K562 (cell line): ENCODE measurements at regions not wholly inside any gene's neighbourhood (a gene's known extent, or its start where the extent isn't known, plus 50 kb on each side); places are given as distances from the start of the nearest gene placed in this dataset.

Experiments used
- HSF4 ChIP-seq: fragments of 250-450 bp; sonication (Bioruptor Pico); IDR thresholded peaks from 2 replicates; pipeline ENCODE4 v2.1.2; 2022; ENCODE audit warnings: mild to moderate bottlenecking, moderate library complexity, borderline replicate concordance
- KDM4B ChIP-seq, 2 experiments: fragments of 450-650 bp in 1 of 2; sonication (generic) in 1 of 2; IDR thresholded peaks; 2 replicates each; pipeline ENCODE4 v1.6.1; 2016 to 2017; ENCODE audit warnings: borderline replicate concordance in 2 of 2, antibody characterized with exemption in 1 of 2, low read depth in 1 of 2, mild to moderate bottlenecking in 1 of 2
- NRF1 ChIP-seq, 2 experiments: fragments of 450-650 bp; IDR thresholded peaks in 1 of 2; conservative IDR thresholded peaks in 1 of 2; 2 replicates each; pipeline ENCODE4 v1.6.1; 2014; ENCODE audit warnings: mild to moderate bottlenecking in 2 of 2
- POLR2A ChIP-seq: fragments of 450-650 bp; conservative IDR thresholded peaks from 2 replicates; pipeline ENCODE4 v1.6.1; 2016
- PPARD ChIP-seq: fragments of 250-450 bp; sonication (Bioruptor Pico); IDR thresholded peaks from 2 replicates; pipeline ENCODE4 v1.8.0; 2022; ENCODE audit warnings: inconsistent platforms, mild to moderate bottlenecking, moderate library complexity
- YY1 ChIP-seq, 3 experiments: IDR thresholded peaks; 2 replicates each; pipeline ENCODE4 v1.6.1; 2011; ENCODE audit warnings: low read length in 2 of 3, mild to moderate bottlenecking in 2 of 3, moderate library complexity in 2 of 3, borderline replicate concordance in 1 of 3, control low read depth in 1 of 3, low read depth in 1 of 3; ENCODE audit not compliant: insufficient read depth in 3 of 3, insufficient replicate concordance in 2 of 3, control insufficient read depth in 1 of 3, insufficient read length in 1 of 3; ENCODE audit errors: extremely low read depth in 1 of 3
- ZFX ChIP-seq: sonication (generic); formaldehyde crosslinking; IDR thresholded peaks from 2 replicates; pipeline ENCODE4 v1.8.0; 2022; ENCODE audit warnings: mild to moderate bottlenecking, missing genetic modification reagents, moderate library complexity
- ZNF217 ChIP-seq: sonication (generic); formaldehyde crosslinking; IDR thresholded peaks from 2 replicates; pipeline ENCODE4 v1.8.0; 2022; ENCODE audit warnings: mild to moderate bottlenecking, missing genetic modification reagents
- TF ChIP-seq, protein P1 (sequence below), 3 experiments: IDR thresholded peaks in 2 of 3; conservative IDR thresholded peaks in 1 of 3; 2 replicates each; pipeline ENCODE4 v1.5.1; 2011 to 2012; ENCODE audit warnings: low read length in 3 of 3, mild to moderate bottlenecking in 3 of 3, control low read depth in 2 of 3, improper control_type of control experiment in 1 of 3, inconsistent platforms in 1 of 3, low read depth in 1 of 3, mixed read lengths in 1 of 3, moderate library complexity in 1 of 3; ENCODE audit not compliant: insufficient read depth in 2 of 3

- no peak for TF ChIP-seq ZNF217 (CRISPR knock-in tag)
- TF ChIP-seq NRF1 (conservative IDR thresholded peaks at IDR 0.05 in 1 of 2, IDR thresholded peaks at IDR 0.05 in 1 of 2) = no peak
- TF ChIP-seq, protein P1, sequence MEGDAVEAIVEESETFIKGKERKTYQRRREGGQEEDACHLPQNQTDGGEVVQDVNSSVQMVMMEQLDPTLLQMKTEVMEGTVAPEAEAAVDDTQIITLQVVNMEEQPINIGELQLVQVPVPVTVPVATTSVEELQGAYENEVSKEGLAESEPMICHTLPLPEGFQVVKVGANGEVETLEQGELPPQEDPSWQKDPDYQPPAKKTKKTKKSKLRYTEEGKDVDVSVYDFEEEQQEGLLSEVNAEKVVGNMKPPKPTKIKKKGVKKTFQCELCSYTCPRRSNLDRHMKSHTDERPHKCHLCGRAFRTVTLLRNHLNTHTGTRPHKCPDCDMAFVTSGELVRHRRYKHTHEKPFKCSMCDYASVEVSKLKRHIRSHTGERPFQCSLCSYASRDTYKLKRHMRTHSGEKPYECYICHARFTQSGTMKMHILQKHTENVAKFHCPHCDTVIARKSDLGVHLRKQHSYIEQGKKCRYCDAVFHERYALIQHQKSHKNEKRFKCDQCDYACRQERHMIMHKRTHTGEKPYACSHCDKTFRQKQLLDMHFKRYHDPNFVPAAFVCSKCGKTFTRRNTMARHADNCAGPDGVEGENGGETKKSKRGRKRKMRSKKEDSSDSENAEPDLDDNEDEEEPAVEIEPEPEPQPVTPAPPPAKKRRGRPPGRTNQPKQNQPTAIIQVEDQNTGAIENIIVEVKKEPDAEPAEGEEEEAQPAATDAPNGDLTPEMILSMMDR (IDR thresholded peaks at IDR 0.05 in 2 of 3, conservative IDR thresholded peaks at IDR 0.05 in 1 of 3; ENCODE audit: insufficient read depth in 2 of 3, low read depth in 1 of 3, low read length in 3 of 3) = no peak
- TF ChIP-seq POLR2A = no peak
- no peak for TF ChIP-seq HSF4 (CRISPR knock-in tag)
- TF ChIP-seq ZFX (CRISPR knock-in tag) = no peak
- no peak for TF ChIP-seq PPARD (CRISPR knock-in tag)
- no peak for TF ChIP-seq KDM4B (IDR thresholded peaks at IDR 0.05; ENCODE audit: borderline replicate concordance in 2 of 2, low read depth in 1 of 2)
- TF ChIP-seq YY1 (IDR thresholded peaks at IDR 0.05; ENCODE audit: borderline replicate concordance in 1 of 3, control insufficient read depth in 1 of 3, extremely low read depth in 1 of 3, insufficient read depth in 3 of 3, insufficient read length in 1 of 3, insufficient replicate concordance in 2 of 3, low read depth in 1 of 3, low read length in 2 of 3) = no peak
These were observed 266.9 kb upstream of the GULP1 start for GRCh38 chr2:188024811-188025210.
